Loucy (cell line): ENCODE measurements at regions not wholly inside any gene's neighbourhood (a gene's known extent, or its start where the extent isn't known, plus 50 kb on each side); places are given as distances from the start of the nearest gene placed in this dataset.
"Not testable (repeated sequence)": the region's sequence is repeated elsewhere in the genome, so short reads cannot be mapped to it uniquely, and the experiment has no call there.

Experiments used
- EZH2phosphoT487 ChIP-seq: fragments of 200-600 bp; IDR thresholded peaks from 2 replicates; pipeline ENCODE4 v1.6.1; 2018; ENCODE audit warnings: antibody characterized with exemption, mild to moderate bottlenecking, moderate library complexity, borderline replicate concordance
- TF ChIP-seq, protein P1 (sequence below): fragments of 200-600 bp; sonication (generic); conservative IDR thresholded peaks from 2 replicates; pipeline ENCODE4 v1.5.1; 2014; ENCODE audit warnings: mild to moderate bottlenecking, antibody characterized with exemption, low read length

- TF ChIP-seq, protein P1, sequence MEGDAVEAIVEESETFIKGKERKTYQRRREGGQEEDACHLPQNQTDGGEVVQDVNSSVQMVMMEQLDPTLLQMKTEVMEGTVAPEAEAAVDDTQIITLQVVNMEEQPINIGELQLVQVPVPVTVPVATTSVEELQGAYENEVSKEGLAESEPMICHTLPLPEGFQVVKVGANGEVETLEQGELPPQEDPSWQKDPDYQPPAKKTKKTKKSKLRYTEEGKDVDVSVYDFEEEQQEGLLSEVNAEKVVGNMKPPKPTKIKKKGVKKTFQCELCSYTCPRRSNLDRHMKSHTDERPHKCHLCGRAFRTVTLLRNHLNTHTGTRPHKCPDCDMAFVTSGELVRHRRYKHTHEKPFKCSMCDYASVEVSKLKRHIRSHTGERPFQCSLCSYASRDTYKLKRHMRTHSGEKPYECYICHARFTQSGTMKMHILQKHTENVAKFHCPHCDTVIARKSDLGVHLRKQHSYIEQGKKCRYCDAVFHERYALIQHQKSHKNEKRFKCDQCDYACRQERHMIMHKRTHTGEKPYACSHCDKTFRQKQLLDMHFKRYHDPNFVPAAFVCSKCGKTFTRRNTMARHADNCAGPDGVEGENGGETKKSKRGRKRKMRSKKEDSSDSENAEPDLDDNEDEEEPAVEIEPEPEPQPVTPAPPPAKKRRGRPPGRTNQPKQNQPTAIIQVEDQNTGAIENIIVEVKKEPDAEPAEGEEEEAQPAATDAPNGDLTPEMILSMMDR, result not testable (repeated sequence)
- not testable (repeated sequence) for TF ChIP-seq EZH2phosphoT487
These were observed 198.8 kb downstream of the GOLGA6L6 start for GRCh38 chr15:20342601-20343394.
